ENCODE measurements at regions not wholly inside any gene's neighbourhood (a gene's known extent, or its start where the extent isn't known, plus 50 kb on each side); places are given as distances from the start of the nearest gene placed in this dataset.

DNA sequence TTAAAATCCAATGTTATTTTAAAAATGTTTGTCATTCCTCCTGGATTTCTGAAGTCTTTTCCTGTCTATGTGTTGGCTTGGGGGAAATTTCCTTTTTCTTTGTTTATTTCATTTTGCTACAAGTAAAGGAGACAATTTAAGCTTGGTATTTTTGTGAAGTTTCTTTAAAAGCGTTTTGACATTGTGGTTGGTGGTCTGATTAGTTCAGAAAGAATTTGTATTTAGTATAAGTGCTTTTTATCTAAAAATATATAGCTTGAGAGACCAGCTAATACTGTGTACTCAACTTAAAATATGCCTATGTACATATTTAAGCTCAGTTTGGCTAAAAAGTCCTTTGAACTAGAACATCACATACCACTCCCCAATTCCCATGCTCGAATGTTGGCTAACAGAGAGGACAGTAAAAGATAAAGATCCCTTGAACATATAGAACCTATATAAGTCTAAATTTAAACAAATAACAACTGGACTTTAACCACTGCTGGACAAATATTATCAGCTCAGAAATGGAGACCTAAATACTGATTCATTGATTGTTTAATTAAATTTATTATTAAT, 237.6 kb downstream of the TLE4 start:
- no peak overlapping the region for H2AK5ac ChIP-seq (ENCODE audit: low read depth, low read length)
- H3K4me2 ChIP-seq (ENCODE audit: insufficient read depth, low read length, poor library complexity, severe bottlenecking) = no peak overlapping the region
- H3K18ac ChIP-seq (ENCODE audit: low read length) = no peak overlapping the region
- no peak overlapping the region for H2BK15ac ChIP-seq (ENCODE audit: low read length)
- H3K27me3 ChIP-seq (ENCODE audit: control insufficient read depth in 3 of 3, insufficient read depth in 3 of 3, low read depth in 1 of 3, low read length in 3 of 3) = no peaks in the 10 kb centered on the region
- H3K14ac ChIP-seq (ENCODE audit: low read length) = no peak overlapping the region
- no peaks in the 10 kb centered on the region for H3K79me1 ChIP-seq (ENCODE audit: low read depth, low read length)
- H3K23ac ChIP-seq (ENCODE audit: low read depth, low read length, poor library complexity) = no peak overlapping the region
- no peak overlapping the region for H2BK12ac ChIP-seq (ENCODE audit: low read length)
- no peak overlapping the region for H2AFZ ChIP-seq (ENCODE audit: low read length)
- H4K8ac ChIP-seq (ENCODE audit: low read depth, low read length) = no peak overlapping the region
- WGBS, 2 donors (ENCODE audit: extremely low coverage in 2 of 2, insufficient read length in 2 of 2, insufficient replicate concordance in 1 of 2) = no CpG with 5 or more reads among the region's 2 CpGs
- no peak overlapping the region for H3K9ac ChIP-seq (ENCODE audit: low read depth, low read length, poor library complexity)
- no peak overlapping the region for H2BK5ac ChIP-seq (ENCODE audit: low read length)
- H3K27ac ChIP-seq (replicated peaks; ENCODE audit: low read length) = no peak overlapping the region
- peaks cover 0 to 6% of the 10 kb centered on the region in 2 donors for H3K4me1 ChIP-seq (ENCODE audit: control insufficient read depth in 2 of 2, insufficient read depth in 1 of 2, low read depth in 1 of 2, low read length in 2 of 2)
- no peak overlapping the region for H3K4ac ChIP-seq (ENCODE audit: low read length)
- no peaks in the 10 kb centered on the region for H3K36me3 ChIP-seq (replicated peaks in 1 of 2; ENCODE audit: control insufficient read depth in 2 of 2, insufficient read depth in 2 of 2, low read length in 2 of 2)
- DNase-seq (ENCODE audit: low spot score) = no peak
- no peak overlapping the region for H2BK120ac ChIP-seq (ENCODE audit: low read depth, low read length)
- H4K91ac ChIP-seq (ENCODE audit: low read depth, low read length, poor library complexity) = no peak overlapping the region
- H3K9me3 ChIP-seq (replicated peaks in 1 of 2; ENCODE audit: control insufficient read depth in 2 of 2, insufficient read depth in 1 of 2, low read depth in 1 of 2, low read length in 2 of 2) = no peaks in the 10 kb centered on the region
- H3K4me3 ChIP-seq (ENCODE audit: low read length in 2 of 2) = no peak overlapping the region

- H3K79me1 ChIP-seq (ENCODE audit: low read depth, low read length) = no peaks in the 10 kb centered on the region
- H2AFZ ChIP-seq (ENCODE audit: low read length) = no peak overlapping the region
- no peak overlapping the region for H2BK15ac ChIP-seq (ENCODE audit: low read length)
- peaks cover 0 to 6% of the 10 kb centered on the region in 2 donors for H3K4me1 ChIP-seq (ENCODE audit: control insufficient read depth in 2 of 2, insufficient read depth in 1 of 2, low read depth in 1 of 2, low read length in 2 of 2)
- H3K4me3 ChIP-seq (ENCODE audit: low read length in 2 of 2) = no peak overlapping the region
- H3K18ac ChIP-seq (ENCODE audit: low read length) = no peak overlapping the region
- no peak overlapping the region for H3K14ac ChIP-seq (ENCODE audit: low read length)
- H3K4me2 ChIP-seq (ENCODE audit: insufficient read depth, low read length, poor library complexity, severe bottlenecking) = no peak overlapping the region
- H3K27ac ChIP-seq (replicated peaks; ENCODE audit: low read length) = no peak overlapping the region
- H2BK120ac ChIP-seq (ENCODE audit: low read depth, low read length) = no peak overlapping the region
- no peak overlapping the region for H2BK5ac ChIP-seq (ENCODE audit: low read length)
- WGBS, 2 donors (ENCODE audit: extremely low coverage in 2 of 2, insufficient read length in 2 of 2, insufficient replicate concordance in 1 of 2) = no CpG with 5 or more reads among the region's 2 CpGs
- H3K36me3 ChIP-seq (replicated peaks in 1 of 2; ENCODE audit: control insufficient read depth in 2 of 2, insufficient read depth in 2 of 2, low read length in 2 of 2) = no peaks in the 10 kb centered on the region
- no peak overlapping the region for H3K9ac ChIP-seq (ENCODE audit: low read depth, low read length, poor library complexity)
- H3K27me3 ChIP-seq (ENCODE audit: control insufficient read depth in 3 of 3, insufficient read depth in 3 of 3, low read depth in 1 of 3, low read length in 3 of 3) = no peaks in the 10 kb centered on the region
- no peak overlapping the region for H2AK5ac ChIP-seq (ENCODE audit: low read depth, low read length)
- H3K9me3 ChIP-seq (replicated peaks in 1 of 2; ENCODE audit: control insufficient read depth in 2 of 2, insufficient read depth in 1 of 2, low read depth in 1 of 2, low read length in 2 of 2) = no peaks in the 10 kb centered on the region
- DNase-seq (ENCODE audit: low spot score) = no peak
- no peak overlapping the region for H3K23ac ChIP-seq (ENCODE audit: low read depth, low read length, poor library complexity)
- H3K4ac ChIP-seq (ENCODE audit: low read length) = no peak overlapping the region
- no peak overlapping the region for H4K8ac ChIP-seq (ENCODE audit: low read depth, low read length)
- no peak overlapping the region for H4K91ac ChIP-seq (ENCODE audit: low read depth, low read length, poor library complexity)
- no peak overlapping the region for H2BK12ac ChIP-seq (ENCODE audit: low read length)
Measured at GRCh38 chr9:79807971-79808370, 236.2 kb downstream of the TLE4 start.

DNA sequence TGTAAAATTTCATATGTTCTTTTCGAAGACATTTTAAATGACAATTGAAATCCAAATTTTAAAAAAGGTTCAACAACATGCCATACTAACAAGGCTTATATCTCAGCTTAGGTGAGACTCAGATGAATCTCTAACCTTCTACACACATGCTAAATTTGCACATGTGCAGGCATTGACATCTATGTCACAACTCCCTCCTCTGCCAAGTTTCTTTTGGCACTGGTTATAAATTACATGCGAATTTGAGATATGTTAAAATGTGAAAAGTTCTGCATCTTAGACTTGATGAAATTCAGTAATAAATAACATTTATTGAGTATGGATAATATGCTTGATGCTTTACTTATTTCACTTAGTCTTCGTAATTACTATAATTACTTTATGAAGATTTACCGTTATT, 234.3 kb downstream of the TLE4 start:
- H4K8ac ChIP-seq (ENCODE audit: low read depth, low read length) = no peak overlapping the region
- H3K4me1 ChIP-seq (ENCODE audit: control insufficient read depth in 2 of 2, insufficient read depth in 1 of 2, low read depth in 1 of 2, low read length in 2 of 2) = peaks cover 0 to 4% of the 10 kb centered on the region in 2 donors
- H4K91ac ChIP-seq (ENCODE audit: low read depth, low read length, poor library complexity) = no peak overlapping the region
- no peak overlapping the region for H3K4ac ChIP-seq (ENCODE audit: low read length)
- no peaks in the 10 kb centered on the region for H3K27me3 ChIP-seq (ENCODE audit: control insufficient read depth in 3 of 3, insufficient read depth in 3 of 3, low read depth in 1 of 3, low read length in 3 of 3)
- H3K9me3 ChIP-seq (replicated peaks in 1 of 2; ENCODE audit: control insufficient read depth in 2 of 2, insufficient read depth in 1 of 2, low read depth in 1 of 2, low read length in 2 of 2) = no peaks in the 10 kb centered on the region
- H3K9ac ChIP-seq (ENCODE audit: low read depth, low read length, poor library complexity) = no peak overlapping the region
- H3K23ac ChIP-seq (ENCODE audit: low read depth, low read length, poor library complexity) = no peak overlapping the region
- no peak overlapping the region for H3K4me2 ChIP-seq (ENCODE audit: insufficient read depth, low read length, poor library complexity, severe bottlenecking)
- H2BK12ac ChIP-seq (ENCODE audit: low read length) = no peak overlapping the region
- no peak overlapping the region for H3K27ac ChIP-seq (replicated peaks; ENCODE audit: low read length)
- H3K36me3 ChIP-seq (replicated peaks in 1 of 2; ENCODE audit: control insufficient read depth in 2 of 2, insufficient read depth in 2 of 2, low read length in 2 of 2) = no peaks in the 10 kb centered on the region
- H3K18ac ChIP-seq (ENCODE audit: low read length) = no peak overlapping the region
- no peak overlapping the region for H2BK15ac ChIP-seq (ENCODE audit: low read length)
- H3K14ac ChIP-seq (ENCODE audit: low read length) = no peak overlapping the region
- H3K79me1 ChIP-seq (ENCODE audit: low read depth, low read length) = no peaks in the 10 kb centered on the region
- H2AK5ac ChIP-seq (ENCODE audit: low read depth, low read length) = no peak overlapping the region
- H3K4me3 ChIP-seq (ENCODE audit: low read length in 2 of 2) = no peak overlapping the region
- DNase-seq (ENCODE audit: low spot score) = no peak
- H2BK5ac ChIP-seq (ENCODE audit: low read length) = no peak overlapping the region
- no peak overlapping the region for H2AFZ ChIP-seq (ENCODE audit: low read length)
- H2BK120ac ChIP-seq (ENCODE audit: low read depth, low read length) = no peak overlapping the region
- no CpG with 5 or more reads among the region's 4 CpGs for WGBS, 2 donors (ENCODE audit: extremely low coverage in 2 of 2, insufficient read length in 2 of 2, insufficient replicate concordance in 1 of 2)

DNA sequence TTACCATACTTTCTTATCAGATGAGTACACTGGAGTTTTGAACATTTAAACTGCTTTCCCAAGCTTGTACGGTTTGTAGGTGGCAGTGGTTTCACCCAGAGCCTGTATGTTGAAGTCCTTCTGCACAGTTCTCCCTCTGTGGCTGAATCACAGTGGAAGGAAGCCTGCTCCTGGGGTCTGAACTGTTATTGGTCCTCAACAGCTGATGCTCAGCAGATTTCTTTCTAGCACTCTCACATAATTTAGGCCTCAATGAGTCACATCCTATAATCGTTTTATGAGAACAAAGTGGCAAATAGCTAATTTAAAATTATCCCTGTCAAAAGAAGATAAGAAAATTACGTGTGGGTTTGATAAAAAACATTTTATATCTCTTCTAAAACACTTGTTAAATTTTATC, 229.7 kb downstream of the TLE4 start:
- Histone ChIP-seq H2AK5ac (ENCODE audit: low read depth, low read length) (no peak overlapping the region), H3K18ac (ENCODE audit: low read length) (no peak overlapping the region), H2AFZ (ENCODE audit: low read length) (no peak overlapping the region), H3K27ac (replicated peaks; ENCODE audit: low read length) (no peak overlapping the region), H3K9me3 (replicated peaks in 1 of 2; ENCODE audit: control insufficient read depth in 2 of 2, insufficient read depth in 1 of 2, low read depth in 1 of 2, low read length in 2 of 2) (no peaks in the 10 kb centered on the region), H3K4ac (ENCODE audit: low read length) (no peak overlapping the region), H3K79me1 (ENCODE audit: low read depth, low read length) (no peaks in the 10 kb centered on the region), H3K9ac (ENCODE audit: low read depth, low read length, poor library complexity) (no peak overlapping the region), H3K4me1 (ENCODE audit: control insufficient read depth in 2 of 2, insufficient read depth in 1 of 2, low read depth in 1 of 2, low read length in 2 of 2) (no peaks in the 10 kb centered on the region), H3K4me3 (ENCODE audit: low read length in 2 of 2) (no peak overlapping the region), H3K27me3 (ENCODE audit: control insufficient read depth in 3 of 3, insufficient read depth in 3 of 3, low read depth in 1 of 3, low read length in 3 of 3) (no peaks in the 10 kb centered on the region), H2BK12ac (ENCODE audit: low read length) (no peak overlapping the region), H4K91ac (ENCODE audit: low read depth, low read length, poor library complexity) (no peak overlapping the region), H4K8ac (ENCODE audit: low read depth, low read length) (no peak overlapping the region), H2BK15ac (ENCODE audit: low read length) (no peak overlapping the region), H2BK5ac (ENCODE audit: low read length) (no peak overlapping the region), H3K14ac (ENCODE audit: low read length) (no peak overlapping the region), H3K36me3 (replicated peaks in 1 of 2; ENCODE audit: control insufficient read depth in 2 of 2, insufficient read depth in 2 of 2, low read length in 2 of 2) (no peaks in the 10 kb centered on the region), H3K4me2 (ENCODE audit: insufficient read depth, low read length, poor library complexity, severe bottlenecking) (no peak overlapping the region), H3K23ac (ENCODE audit: low read depth, low read length, poor library complexity) (no peak overlapping the region), H2BK120ac (ENCODE audit: low read depth, low read length) (no peak overlapping the region)
- DNase-seq (ENCODE audit: low spot score) = no peak
- WGBS, 2 donors (ENCODE audit: extremely low coverage in 2 of 2, insufficient read length in 2 of 2, insufficient replicate concordance in 1 of 2) = no CpG with 5 or more reads among the region's 3 CpGs
